H9 (cell line): ENCODE measurements at regions not wholly inside any gene's neighbourhood (a gene's known extent, or its start where the extent isn't known, plus 50 kb on each side); places are given as distances from the start of the nearest gene placed in this dataset.

Experiments
- DNase-seq: peaks from one replicate; pipeline ENCODE4 v3.0.0-alpha.2; 2017
- H2AFZ ChIP-seq: one replicate; pipeline ENCODE4 v1.6.1; 2013; ENCODE audit warnings: mild to moderate bottlenecking, low read length, control low read depth, moderate library complexity
- H2AK5ac ChIP-seq: 2 replicates; pipeline ENCODE4 v1.6.1; 2013; ENCODE audit warnings: low read length, control low read depth, mixed read lengths; ENCODE audit not compliant: insufficient read length
- H2BK120ac ChIP-seq: one replicate; pipeline ENCODE4 v1.6.1; 2013; ENCODE audit warnings: low read depth, mild to moderate bottlenecking, low read length, control low read depth, inconsistent platforms; ENCODE audit not compliant: poor library complexity, severe bottlenecking
- H2BK12ac ChIP-seq: 2 replicates; pipeline ENCODE4 v1.6.1; 2013; ENCODE audit warnings: low read length, control low read depth, mixed read lengths, low read depth; ENCODE audit not compliant: insufficient read length
- H2BK15ac ChIP-seq: 2 replicates; pipeline ENCODE4 v1.6.1; 2013; ENCODE audit warnings: low read depth, low read length, control low read depth
- H2BK20ac ChIP-seq: one replicate; pipeline ENCODE4 v1.6.1; 2013; ENCODE audit warnings: low read depth, mild to moderate bottlenecking, low read length, control low read depth, inconsistent platforms; ENCODE audit not compliant: poor library complexity, severe bottlenecking
- H2BK5ac ChIP-seq: 2 replicates; pipeline ENCODE4 v1.6.1; 2013; ENCODE audit warnings: low read length, control low read depth, mixed read lengths; ENCODE audit not compliant: insufficient read length
- H3K14ac ChIP-seq: 2 replicates; pipeline ENCODE4 v1.6.1; 2013; ENCODE audit warnings: low read length, control low read depth; ENCODE audit not compliant: insufficient read depth
- H3K18ac ChIP-seq: 2 replicates; pipeline ENCODE4 v1.6.1; 2013; ENCODE audit warnings: low read depth, mild to moderate bottlenecking, mixed read lengths, low read length, control low read depth; ENCODE audit not compliant: insufficient read length
- H3K23ac ChIP-seq: 2 replicates; pipeline ENCODE4 v1.6.1; 2013; ENCODE audit warnings: low read length, control low read depth, mixed read lengths, low read depth; ENCODE audit not compliant: insufficient read length
- H3K23me2 ChIP-seq: 2 replicates; pipeline ENCODE4 v1.6.1; 2013; ENCODE audit warnings: low read depth, mild to moderate bottlenecking, mixed read lengths, low read length, control low read depth; ENCODE audit not compliant: insufficient read length, poor library complexity, severe bottlenecking
- H3K27ac ChIP-seq: 2 replicates; pipeline ENCODE4 v1.5.1; 2013; ENCODE audit warnings: low read length, control low read depth, mixed read lengths, low read depth; ENCODE audit not compliant: insufficient read length
- H3K27me3 ChIP-seq: 2 replicates; pipeline ENCODE4 v1.6.1; 2013; ENCODE audit warnings: low read length, control low read depth, inconsistent platforms; ENCODE audit not compliant: insufficient read depth
- H3K4ac ChIP-seq: 2 replicates; pipeline ENCODE4 v1.6.1; 2013; ENCODE audit warnings: low read depth, mild to moderate bottlenecking, control low read depth, inconsistent platforms, low read length, moderate library complexity
- H3K4me1 ChIP-seq: 2 replicates; pipeline ENCODE4 v1.6.1; 2013; ENCODE audit warnings: low read length, control low read depth, inconsistent platforms; ENCODE audit not compliant: insufficient read depth
- H3K4me2 ChIP-seq: 2 replicates; pipeline ENCODE4 v1.6.1; 2013; ENCODE audit warnings: low read length, control low read depth, mixed read lengths; ENCODE audit not compliant: insufficient read length, insufficient read depth
- H3K56ac ChIP-seq: 2 replicates; pipeline ENCODE4 v1.6.1; 2013; ENCODE audit warnings: low read depth, mild to moderate bottlenecking, mixed read lengths, low read length, control low read depth; ENCODE audit not compliant: insufficient read length
- H3K79me1 ChIP-seq: 2 replicates; pipeline ENCODE4 v1.6.1; 2013; ENCODE audit warnings: low read depth, mild to moderate bottlenecking, moderate library complexity, low read length, control low read depth, inconsistent platforms; ENCODE audit not compliant: insufficient read depth, poor library complexity, severe bottlenecking
- H3K79me2 ChIP-seq: 2 replicates; pipeline ENCODE4 v1.6.1; 2013; ENCODE audit warnings: low read length, control low read depth, inconsistent platforms; ENCODE audit not compliant: insufficient read depth
- H3K9ac ChIP-seq: 2 replicates; pipeline ENCODE4 v1.6.1; 2013; ENCODE audit warnings: low read length, control low read depth, mixed read lengths; ENCODE audit not compliant: insufficient read length; ENCODE audit errors: extremely low read depth
- H3K9me3 ChIP-seq: one replicate; pipeline ENCODE4 v1.6.1; 2013; ENCODE audit warnings: low read depth, low read length, inconsistent platforms; ENCODE audit not compliant: control insufficient read depth
- H3T11ph ChIP-seq: one replicate; pipeline ENCODE4 v1.6.1; 2013; ENCODE audit warnings: mild to moderate bottlenecking, low read length, control low read depth, inconsistent platforms
- H4K20me1 ChIP-seq: one replicate; pipeline ENCODE4 v1.6.1; 2013; ENCODE audit not compliant: control insufficient read depth, insufficient read length, insufficient read depth
- H4K5ac ChIP-seq: 2 replicates; pipeline ENCODE4 v1.6.1; 2013; ENCODE audit warnings: low read depth, mild to moderate bottlenecking, mixed read lengths, low read length, control low read depth; ENCODE audit not compliant: insufficient read length
- H4K8ac ChIP-seq: replicated peaks from 2 replicates; pipeline ENCODE4 v1.6.1; 2013; ENCODE audit warnings: low read length, control low read depth, mixed read lengths, low read depth; ENCODE audit not compliant: insufficient read length
- H4K91ac ChIP-seq: 2 replicates; pipeline ENCODE4 v1.6.1; 2013; ENCODE audit warnings: low read depth, mild to moderate bottlenecking, moderate library complexity, mixed read lengths, low read length, control low read depth; ENCODE audit not compliant: insufficient read length
- H3K27ac Mint-ChIP-seq, 3 experiments: 2 replicates in 2 of 3; 3 replicates in 1 of 3; pipeline ENCODE4 v1.8.0; 2020 to 2021; ENCODE audit warnings: mixed read lengths in 3 of 3, mild to moderate bottlenecking in 1 of 3, moderate library complexity in 1 of 3
- H3K27me3 Mint-ChIP-seq: 2 replicates; pipeline ENCODE4 v1.8.0; 2021; ENCODE audit warnings: low read depth, mild to moderate bottlenecking, moderate library complexity, mixed read lengths
- H3K36me3 Mint-ChIP-seq, 3 experiments: 2 replicates in 2 of 3; 3 replicates in 1 of 3; pipeline ENCODE4 v1.8.0; 2020 to 2021; ENCODE audit warnings: low read depth in 3 of 3, mixed read lengths in 3 of 3; ENCODE audit not compliant: insufficient read depth in 1 of 3
- H3K4me1 Mint-ChIP-seq, 2 experiments: 2 replicates each; pipeline ENCODE4 v1.8.0; 2020; ENCODE audit warnings: mixed read lengths in 2 of 2
- H3K4me3 Mint-ChIP-seq, 2 experiments: 2 replicates in 1 of 2; 3 replicates in 1 of 2; pipeline ENCODE4 v1.8.0; 2020 to 2021; ENCODE audit warnings: mild to moderate bottlenecking in 2 of 2, mixed read lengths in 2 of 2, moderate library complexity in 1 of 2
- H3K9me3 Mint-ChIP-seq, 2 experiments: 2 replicates in 1 of 2; 3 replicates in 1 of 2; pipeline ENCODE4 v1.8.0; 2020; ENCODE audit warnings: mild to moderate bottlenecking in 2 of 2, mixed read lengths in 2 of 2, moderate library complexity in 1 of 2
- CTCF ChIP-seq: fragments of 200-600 bp; sonication (generic); conservative IDR thresholded peaks from 3 replicates; pipeline ENCODE4 v1.8.0; 2021; ENCODE audit warnings: antibody characterized with exemption, mild to moderate bottlenecking
- WGBS: extraction: QIAGEN DNeasy Blood & Tissue Kit; methylation state at CpG from one replicate; pipeline ENCODE4 v1.1.7; 2013; ENCODE audit warnings: missing lambda C conversion rate, low lambda C conversion rate, mixed read lengths; ENCODE audit not compliant: insufficient read length; ENCODE audit errors: extremely low coverage; 5-methylcytosine and 5-hydroxymethylcytosine counted together

GRCh38 chr17:17422217-17422610 lies 54.6 kb upstream of the MED9 start:
- no peak overlapping the region for H2BK20ac ChIP-seq
- no peaks in the 10 kb centered on the region for H3K79me1 ChIP-seq
- H3K36me3 Mint-ChIP-seq, result peaks cover 0 to 10% (median 3%) of the 10 kb centered on the region in 3 experiments; a peak in 4 of 7 replicates
- no peak overlapping the region for H2BK15ac ChIP-seq
- no peaks in the 10 kb centered on the region; the same call in 1 of the 2 replicates for H3K27me3 ChIP-seq
- H3K14ac ChIP-seq, result no peak overlapping the region
- no peak overlapping the region for H3K27ac ChIP-seq
- H3K9me3 Mint-ChIP-seq, result peaks cover 22 to 24% of the 10 kb centered on the region in 2 experiments
- no peak overlapping the region for H3K4me3 Mint-ChIP-seq
- no peak for TF ChIP-seq CTCF
- no peaks in the 10 kb centered on the region for H3K79me2 ChIP-seq
- H3K4me1 Mint-ChIP-seq, result no peaks in the 10 kb centered on the region
- H3K23ac ChIP-seq, result no peak overlapping the region
- H2BK5ac ChIP-seq, result no peak overlapping the region
- no peak overlapping the region for H4K91ac ChIP-seq
- no peak overlapping the region for H2BK12ac ChIP-seq
- no peak overlapping the region for H3K4ac ChIP-seq
- H4K20me1 ChIP-seq, result no peaks in the 10 kb centered on the region
- no peak for DNase-seq
- H3K56ac ChIP-seq, result no peak overlapping the region
- H3K27ac Mint-ChIP-seq, result no peak overlapping the region
- H3T11ph ChIP-seq, result no peak overlapping the region
- no CpG with 5 or more reads among the region's 5 CpGs for whole genome bisulfite sequencing
- no peaks in the 10 kb centered on the region for H3K23me2 ChIP-seq
- H3K4me1 ChIP-seq, result no peaks in the 10 kb centered on the region
- no peak overlapping the region for H3K18ac ChIP-seq
- no peaks in the 10 kb centered on the region for H3K9me3 ChIP-seq
- H2AK5ac ChIP-seq, result no peak overlapping the region
- no peak overlapping the region for H3K4me2 ChIP-seq
- H2BK120ac ChIP-seq, result no peak overlapping the region
- H4K5ac ChIP-seq, result no peak overlapping the region
- H3K27me3 Mint-ChIP-seq, result peaks cover 33% of the 10 kb centered on the region
- no peak overlapping the region for H4K8ac ChIP-seq
- H2AFZ ChIP-seq, result no peak overlapping the region
- H3K9ac ChIP-seq, result no peak overlapping the region
